ENCODE measurements at regions not wholly inside any gene's neighbourhood (a gene's known extent, or its start where the extent isn't known, plus 50 kb on each side); places are given as distances from the start of the nearest gene placed in this dataset.
A peak's percentile ranks its signal among the peaks of the same experiment; 100 is the strongest.
"Not testable (repeated sequence)": the region's sequence is repeated elsewhere in the genome, so short reads cannot be mapped to it uniquely, and the experiment has no call there.

DNA sequence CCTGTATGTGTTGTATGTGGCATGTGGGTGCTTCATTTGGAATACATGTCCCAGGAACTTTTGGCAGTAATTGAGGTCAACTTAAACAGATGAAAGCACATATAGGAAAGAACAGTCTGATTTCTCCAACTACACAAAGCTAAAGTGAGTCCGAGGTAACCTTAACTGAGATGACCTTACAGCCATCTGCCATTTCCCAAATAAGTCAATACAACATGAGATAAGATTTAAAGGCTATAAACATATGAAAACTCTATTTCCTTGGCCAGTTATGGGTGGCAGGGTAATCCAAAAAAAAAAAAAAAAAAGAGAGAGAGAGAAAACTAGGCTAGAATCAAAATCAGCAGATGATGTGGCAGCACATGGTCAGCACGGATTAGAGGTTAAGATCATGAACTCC lies 1068.3 kb downstream of the KHDRBS2 start:
- no peak for DNase-seq
- Mint-ChIP-seq H3K9me3 (peaks cover 0 to 23% (median 3%) of the 10 kb centered on the region in 7 donors), H3K27me3 (no peaks in the 10 kb centered on the region), H3K4me3 (no peak overlapping the region), H3K36me3 (no peaks in the 10 kb centered on the region), H3K4me1 (no peaks in the 10 kb centered on the region), H3K27ac (no peak overlapping the region)
- no peak for ATAC-seq (ENCODE audit: low read depth in 2 of 2)

DNA sequence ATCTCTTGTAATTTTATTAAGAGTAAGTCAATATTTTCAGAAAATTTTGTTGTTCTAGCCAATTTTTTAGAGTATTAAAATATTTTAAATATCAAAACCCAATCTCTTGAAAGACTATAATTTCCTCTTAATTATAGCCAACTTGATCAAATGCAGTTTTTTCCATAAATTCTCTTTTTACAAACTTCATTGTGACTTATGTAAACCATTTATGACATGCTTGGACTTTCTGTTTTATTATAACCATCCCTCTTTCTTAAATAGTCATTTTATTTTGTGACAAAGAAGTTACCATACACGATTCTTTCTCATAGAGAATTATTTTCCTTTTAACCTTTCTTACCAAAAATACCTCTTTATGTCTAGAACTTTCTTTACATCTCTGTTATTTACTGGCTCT lies 1075.5 kb downstream of the KHDRBS2 start:
- no peaks in the 10 kb centered on the region for H3K27me3 Mint-ChIP-seq
- no peak overlapping the region for H3K27ac Mint-ChIP-seq
- no peak for DNase-seq
- ATAC-seq (ENCODE audit: low read depth in 2 of 2), result no peak
- H3K9me3 Mint-ChIP-seq, result peaks cover 5 to 20% (median 9%) of the 10 kb centered on the region in 7 donors
- H3K36me3 Mint-ChIP-seq, result no peaks in the 10 kb centered on the region
- H3K4me1 Mint-ChIP-seq, result no peaks in the 10 kb centered on the region
- no peak overlapping the region for H3K4me3 Mint-ChIP-seq

DNA sequence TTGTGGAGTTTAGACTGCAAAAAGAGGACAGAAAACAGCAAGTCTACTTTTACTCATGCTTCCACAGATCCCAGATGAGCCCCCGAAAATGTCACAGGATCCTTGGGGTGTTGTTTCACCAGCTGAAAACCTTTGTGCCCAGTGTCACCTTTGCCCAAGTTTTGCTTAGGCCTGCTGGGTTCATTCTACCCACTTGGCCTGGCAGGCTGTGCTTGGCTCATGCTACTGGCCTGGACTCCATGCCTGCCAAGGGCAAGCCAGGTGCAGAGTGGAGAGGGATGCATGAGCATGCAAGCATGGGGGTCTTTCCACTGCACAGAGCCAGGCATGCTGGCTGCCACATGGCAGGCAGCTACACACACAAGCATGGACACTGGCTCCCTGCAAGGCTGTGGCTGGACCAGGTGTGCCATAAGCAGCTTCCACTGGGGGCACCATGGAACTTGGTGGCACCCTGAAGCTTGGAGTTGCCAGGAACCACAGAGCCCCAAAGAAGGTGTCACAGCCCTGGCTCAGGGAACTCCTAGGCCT lies 1082.0 kb downstream of the KHDRBS2 start:
- Mint-ChIP-seq H3K4me1 (no peaks in the 10 kb centered on the region), H3K27me3 (no peaks in the 10 kb centered on the region), H3K9me3 (peaks cover 4 to 20% (median 11%) of the 10 kb centered on the region in 7 donors), H3K36me3 (no peaks in the 10 kb centered on the region), H3K4me3 (no peak overlapping the region), H3K27ac (no peak overlapping the region)
- no peak for DNase-seq
- no peak for ATAC-seq (ENCODE audit: low read depth in 2 of 2)

DNA sequence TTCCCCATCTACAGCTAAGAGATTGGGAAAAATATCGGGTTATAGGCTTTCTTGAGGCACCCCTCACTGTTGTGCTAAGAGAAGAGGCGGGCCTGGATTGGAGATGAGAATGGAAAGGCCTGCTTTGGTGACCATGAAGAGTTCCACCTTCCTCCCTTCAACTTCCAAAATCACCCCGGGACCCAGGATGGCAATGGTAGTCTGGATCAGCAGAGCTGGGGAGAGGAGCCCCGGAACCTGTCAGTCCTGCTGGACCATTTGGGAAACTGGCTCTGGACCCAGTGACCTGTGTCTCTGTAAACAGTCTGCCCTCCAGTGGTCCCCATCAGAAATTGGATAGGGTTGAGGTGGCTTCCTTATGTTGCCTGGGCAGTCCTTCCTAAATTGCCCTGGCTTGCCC lies 1085.6 kb downstream of the KHDRBS2 start:
- DNase-seq (no peak), ATAC-seq (ENCODE audit: low read depth in 2 of 2) (no peak)
- Mint-ChIP-seq H3K4me3 (no peak overlapping the region), H3K36me3 (no peaks in the 10 kb centered on the region), H3K27me3 (no peaks in the 10 kb centered on the region), H3K9me3 (peaks cover 10 to 18% (median 15%) of the 10 kb centered on the region in 7 donors), H3K27ac (no peak overlapping the region), H3K4me1 (no peaks in the 10 kb centered on the region)

DNA sequence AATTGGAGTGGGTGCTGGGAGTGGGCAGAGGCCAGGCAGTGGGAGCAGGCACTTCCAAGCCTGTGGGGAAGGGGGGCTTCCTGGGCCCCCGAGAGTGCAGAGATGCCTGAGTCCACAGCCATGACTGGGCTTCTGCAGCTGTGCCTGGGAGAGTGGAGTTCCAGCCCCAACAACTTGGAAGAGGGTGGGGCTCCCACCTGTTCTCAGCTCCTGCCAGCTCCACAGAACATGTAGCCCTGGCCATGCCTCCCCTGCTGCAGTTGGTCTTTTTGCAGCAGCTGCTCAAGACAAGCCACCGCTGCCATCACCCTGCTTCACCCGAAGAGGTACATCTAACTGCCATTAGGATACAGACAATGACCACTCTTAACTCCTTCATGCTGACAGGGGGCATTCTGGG lies 1092.3 kb downstream of the KHDRBS2 start:
- Mint-ChIP-seq H3K27ac (no peak overlapping the region), H3K4me3 (no peak overlapping the region), H3K36me3 (no peaks in the 10 kb centered on the region), H3K27me3 (no peaks in the 10 kb centered on the region), H3K4me1 (no peaks in the 10 kb centered on the region), H3K9me3 (peaks cover 9 to 39% (median 12%) of the 10 kb centered on the region in 7 donors)
- ATAC-seq (ENCODE audit: low read depth in 2 of 2) (no peak), DNase-seq (no peak)

DNA sequence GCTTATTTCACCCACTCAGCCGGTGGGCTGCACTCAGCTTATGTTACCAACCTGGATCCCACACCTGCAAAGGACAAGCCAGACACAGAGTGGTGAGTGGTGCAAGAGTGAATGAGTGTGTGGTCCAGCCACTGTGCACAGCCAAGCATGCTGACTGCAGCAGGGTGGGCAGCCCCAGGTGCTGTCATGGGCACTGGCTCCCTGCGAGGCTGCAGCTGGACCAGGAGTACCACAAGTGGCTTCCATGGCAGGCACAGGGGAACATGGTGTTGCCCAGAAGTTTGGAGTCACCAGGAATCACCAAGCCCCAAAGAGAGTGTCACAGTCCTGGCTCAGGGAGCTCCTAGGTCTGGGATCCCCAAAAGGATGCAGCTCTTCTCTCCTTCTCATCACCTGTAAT lies 1093.4 kb downstream of the KHDRBS2 start:
- no peak for ATAC-seq (ENCODE audit: low read depth in 2 of 2)
- Mint-ChIP-seq H3K36me3 (no peaks in the 10 kb centered on the region), H3K4me1 (no peaks in the 10 kb centered on the region), H3K27me3 (no peaks in the 10 kb centered on the region), H3K9me3 (peaks cover 5 to 39% (median 12%) of the 10 kb centered on the region in 7 donors), H3K4me3 (no peak overlapping the region), H3K27ac (no peak overlapping the region)
- DNase-seq, result no peak

DNA sequence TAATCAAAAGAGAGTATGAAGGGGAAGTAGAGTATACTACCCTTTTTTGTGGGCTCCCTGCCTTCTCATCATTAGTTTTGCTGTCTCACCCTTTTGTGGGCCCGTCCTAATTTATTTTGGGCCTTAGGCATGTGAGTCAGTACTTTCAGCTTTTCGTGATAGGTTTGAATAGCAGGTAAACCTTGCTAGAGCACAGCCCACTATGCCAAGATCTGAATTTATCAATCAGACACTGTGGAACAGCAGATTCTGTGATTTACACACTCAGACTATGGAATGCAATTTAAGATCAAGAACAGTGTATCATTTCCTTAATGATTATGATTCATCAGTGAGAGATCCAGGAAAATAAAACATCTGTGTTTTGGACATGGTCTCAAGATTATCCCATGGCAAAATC lies 1117.1 kb downstream of the KHDRBS2 start:
- Mint-ChIP-seq H3K4me1 (no peaks in the 10 kb centered on the region), H3K36me3 (no peaks in the 10 kb centered on the region), H3K4me3 (no peak overlapping the region), H3K9me3 (peaks cover 4 to 18% (median 10%) of the 10 kb centered on the region in 7 donors), H3K27ac (no peak overlapping the region), H3K27me3 (no peaks in the 10 kb centered on the region)
- ATAC-seq (ENCODE audit: low read depth in 2 of 2), result no peak
- no peak for DNase-seq

DNA sequence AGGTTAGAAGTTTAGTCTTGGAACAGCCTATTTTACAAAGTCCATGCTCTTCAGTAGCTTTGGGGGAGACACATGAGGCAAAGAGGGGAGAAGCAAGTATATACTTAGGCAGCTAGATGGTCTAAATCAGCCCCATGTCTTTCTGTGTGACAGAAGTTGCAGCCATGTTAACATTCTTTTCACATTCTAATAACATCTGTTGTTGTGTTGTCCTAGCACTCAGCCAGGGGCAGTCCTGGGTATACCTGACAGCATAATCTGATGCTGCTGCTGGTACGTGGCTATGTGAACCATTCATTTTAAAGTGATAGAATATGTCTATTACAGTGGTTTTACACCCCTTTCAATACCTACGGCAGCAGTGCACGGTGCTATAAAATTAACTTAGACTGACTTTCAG lies 1137.0 kb downstream of the KHDRBS2 start:
- not testable (repeated sequence) for H3K27ac Mint-ChIP-seq

DNA sequence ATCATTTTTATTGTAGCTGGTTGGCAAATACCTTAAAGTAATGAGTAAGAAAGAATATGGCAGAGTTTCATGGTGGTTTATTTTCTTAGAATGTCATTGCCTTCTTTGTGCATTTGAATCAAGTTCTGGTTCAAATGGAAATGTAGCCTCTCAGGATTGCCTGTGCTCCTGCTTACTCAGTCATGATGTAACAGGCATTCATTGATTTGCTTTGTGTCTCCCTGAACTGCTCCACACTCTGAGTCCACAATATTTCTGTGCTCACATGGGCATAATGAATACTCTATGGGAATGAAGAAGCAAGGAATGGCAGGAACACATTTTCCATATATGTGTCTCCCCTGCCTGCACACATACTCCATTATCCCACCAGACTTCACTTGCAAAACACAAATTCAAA lies 1143.8 kb downstream of the KHDRBS2 start:
- H3K4me1 Mint-ChIP-seq, result not testable (repeated sequence)

More for the DNA sequence above, 1137.0 kb downstream of the KHDRBS2 start:
- H3K4me1 Mint-ChIP-seq; H3K36me3 Mint-ChIP-seq; ATAC-seq (ENCODE audit: low read depth in 2 of 2); DNase-seq; H3K4me3 Mint-ChIP-seq; H3K27me3 Mint-ChIP-seq: not testable (repeated sequence)
- H3K9me3 Mint-ChIP-seq, result peaks cover 2 to 12% (median 4%) of the 10 kb centered on the region in 7 donors

DNA sequence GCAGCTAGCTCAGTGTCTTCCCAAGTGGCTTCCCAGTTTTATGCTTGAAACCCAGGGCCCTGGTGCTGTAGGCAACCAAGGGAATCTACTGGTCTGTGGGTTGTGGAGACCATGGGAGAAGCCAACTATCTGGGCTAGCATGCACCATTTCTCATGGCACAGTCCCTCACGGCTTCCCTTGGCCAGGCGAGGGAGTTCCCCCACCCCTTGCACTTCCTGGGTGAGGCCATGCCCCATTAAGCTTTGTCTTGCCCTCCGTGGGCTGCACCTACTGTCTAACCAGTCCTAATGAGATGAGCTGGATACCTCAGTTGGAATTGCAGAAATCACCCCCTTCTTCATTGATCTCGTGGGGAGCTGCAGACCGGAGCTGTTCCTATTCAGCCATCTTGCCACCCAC lies 1152.0 kb downstream of the KHDRBS2 start:
- Mint-ChIP-seq H3K4me1 (no peaks in the 10 kb centered on the region), H3K36me3 (no peaks in the 10 kb centered on the region), H3K27me3 (no peaks in the 10 kb centered on the region), H3K4me3 (no peak overlapping the region), H3K9me3 (peaks cover 0 to 18% (median 13%) of the 10 kb centered on the region in 7 donors), H3K27ac (no peak overlapping the region)
- no peak for ATAC-seq (ENCODE audit: low read depth in 2 of 2)
- no peak for DNase-seq

More for the DNA sequence above, 1143.8 kb downstream of the KHDRBS2 start:
- H3K27ac Mint-ChIP-seq; H3K27me3 Mint-ChIP-seq; H3K4me3 Mint-ChIP-seq; H3K36me3 Mint-ChIP-seq; ATAC-seq (ENCODE audit: low read depth in 2 of 2); H3K9me3 Mint-ChIP-seq; DNase-seq: not testable (repeated sequence)

DNA sequence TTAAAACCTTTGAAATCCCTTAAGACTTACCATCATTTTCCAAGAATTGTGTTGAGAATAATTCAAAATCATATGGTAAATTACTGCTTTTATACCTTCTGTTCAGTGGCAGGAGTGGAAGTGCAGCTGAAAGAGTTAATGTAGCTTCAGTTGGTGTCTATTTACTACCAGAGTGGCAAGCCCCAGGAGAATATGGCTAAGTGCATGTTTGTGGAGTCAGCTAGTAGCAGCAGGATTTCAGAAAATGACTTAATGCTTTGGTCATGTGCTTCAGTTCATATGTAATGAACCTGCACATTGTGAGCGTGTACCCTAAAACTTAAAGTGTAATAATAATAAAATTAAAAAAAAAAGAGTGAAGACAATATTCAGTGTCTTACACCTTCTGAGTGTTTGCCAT lies 1171.8 kb downstream of the KHDRBS2 start:
- H3K36me3 Mint-ChIP-seq; H3K4me3 Mint-ChIP-seq; H3K9me3 Mint-ChIP-seq; H3K4me1 Mint-ChIP-seq; DNase-seq; H3K27ac Mint-ChIP-seq; H3K27me3 Mint-ChIP-seq; ATAC-seq (ENCODE audit: low read depth in 2 of 2): not testable (repeated sequence)

DNA sequence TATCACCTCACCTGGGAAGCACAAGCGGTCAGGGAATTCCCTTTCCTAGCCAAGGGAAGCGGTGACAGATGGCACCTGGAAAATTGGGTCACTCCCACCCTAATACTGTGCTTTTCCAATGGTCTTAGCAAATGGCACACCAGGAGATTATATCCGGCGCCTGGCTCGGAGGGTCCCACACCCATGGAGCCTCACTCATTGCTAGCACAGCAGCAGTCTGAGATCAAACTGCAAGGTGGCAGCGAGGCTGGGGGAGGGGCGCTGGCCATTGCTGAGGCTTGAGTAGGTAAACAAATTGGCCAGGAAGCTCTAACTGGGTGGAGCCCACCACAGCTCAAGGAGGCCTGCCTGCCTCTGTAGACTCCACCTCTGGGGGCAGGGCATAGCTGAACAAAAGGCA lies 1178.1 kb downstream of the KHDRBS2 start:
- H3K27ac Mint-ChIP-seq; H3K36me3 Mint-ChIP-seq; ATAC-seq (ENCODE audit: low read depth in 2 of 2); H3K4me3 Mint-ChIP-seq; H3K4me1 Mint-ChIP-seq; DNase-seq; H3K27me3 Mint-ChIP-seq: not testable (repeated sequence)
- peaks cover 0 to 20% (median 9%) of the 10 kb centered on the region in 7 donors for H3K9me3 Mint-ChIP-seq

DNA sequence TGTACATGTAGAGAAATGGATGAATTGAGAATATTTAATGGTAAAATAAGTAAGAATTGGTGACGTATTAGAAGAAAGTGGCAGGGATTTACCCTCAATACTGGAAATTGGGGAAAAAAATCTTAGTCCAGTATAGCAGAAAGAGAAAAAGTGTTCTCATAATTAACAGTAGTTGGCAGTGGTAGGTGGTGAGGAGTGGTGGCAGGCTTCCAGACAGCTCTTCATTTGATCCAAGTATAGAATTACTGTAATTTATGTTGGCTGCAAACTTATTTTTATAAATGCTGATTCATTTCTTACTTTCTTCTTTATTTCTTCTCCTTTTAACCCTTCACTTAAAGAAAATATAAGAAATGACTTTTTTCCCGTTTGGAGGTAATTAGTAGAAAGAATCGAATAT lies 1182.4 kb downstream of the KHDRBS2 start:
- not testable (repeated sequence) for DNase-seq; H3K27me3 Mint-ChIP-seq; H3K27ac Mint-ChIP-seq; H3K4me1 Mint-ChIP-seq; ATAC-seq (ENCODE audit: low read depth in 2 of 2); H3K36me3 Mint-ChIP-seq
- Mint-ChIP-seq H3K4me3 (peak overlapping the region in 1 of 8 donors; percentile 5), H3K9me3 (peaks cover 1 to 20% (median 8%) of the 10 kb centered on the region in 7 donors)

DNA sequence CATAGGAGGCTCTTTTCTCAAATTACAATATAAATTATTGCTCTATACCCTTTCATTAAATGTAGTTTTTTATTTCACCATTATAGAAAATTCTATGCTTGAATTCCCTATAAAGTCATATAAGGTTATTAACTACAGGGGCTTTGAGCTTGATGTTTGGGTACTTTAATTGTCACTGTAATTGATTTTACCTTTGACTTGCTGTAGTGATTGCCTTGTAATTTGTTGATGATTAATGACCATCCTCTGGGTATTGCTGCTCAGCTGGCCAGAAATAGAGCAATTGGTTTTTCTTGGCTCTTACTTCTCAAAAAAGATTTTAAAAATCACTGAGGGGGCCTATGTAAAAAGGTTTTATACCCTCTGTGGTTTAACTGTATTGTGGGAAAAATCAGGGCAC lies 1186.0 kb downstream of the KHDRBS2 start:
- Mint-ChIP-seq H3K36me3 (no peaks in the 10 kb centered on the region), H3K4me3 (no peak overlapping the region), H3K4me1 (no peaks in the 10 kb centered on the region), H3K9me3 (peaks cover 8 to 17% (median 13%) of the 10 kb centered on the region in 7 donors), H3K27ac (no peak overlapping the region), H3K27me3 (no peaks in the 10 kb centered on the region)
- ATAC-seq (ENCODE audit: low read depth in 2 of 2) (no peak), DNase-seq (no peak)

DNA sequence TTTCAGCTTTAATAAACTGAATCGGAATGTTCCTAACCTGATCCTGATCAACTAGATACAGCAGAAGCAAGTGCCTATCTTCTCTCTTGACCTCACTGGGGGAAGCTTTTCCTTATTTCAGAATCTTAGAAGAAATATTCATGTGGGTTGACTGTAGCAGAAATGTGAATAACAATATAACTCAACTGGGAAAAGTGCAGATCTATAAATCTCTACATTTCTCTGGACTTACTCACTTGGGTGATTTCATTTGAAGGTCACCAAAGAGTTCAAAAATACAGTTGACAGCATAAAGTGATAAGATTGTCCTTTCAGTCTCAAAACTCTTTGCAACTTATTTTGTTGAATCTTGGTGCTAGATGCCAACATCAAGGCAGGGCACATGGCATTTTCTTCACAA lies 1186.5 kb downstream of the KHDRBS2 start:
- DNase-seq; H3K27ac Mint-ChIP-seq; H3K27me3 Mint-ChIP-seq; H3K4me1 Mint-ChIP-seq; ATAC-seq (ENCODE audit: low read depth in 2 of 2); H3K4me3 Mint-ChIP-seq; H3K36me3 Mint-ChIP-seq: not testable (repeated sequence)
- peaks cover 6 to 15% (median 11%) of the 10 kb centered on the region in 7 donors for H3K9me3 Mint-ChIP-seq

All from naive B cell (primary cell).